ENCODE measurements at regions not wholly inside any gene's neighbourhood (a gene's known extent, or its start where the extent isn't known, plus 50 kb on each side); places are given as distances from the start of the nearest gene placed in this dataset.
"Not testable (repeated sequence)": the region's sequence is repeated elsewhere in the genome, so short reads cannot be mapped to it uniquely, and the experiment has no call there.

- no peak for DNase-seq (ENCODE audit: low read depth in 2 of 2)
Observed at GRCh38 chrX:115911967-115912366, 258.6 kb upstream of the AGTR2 start.

- DNase-seq (ENCODE audit: low read depth in 2 of 2) = no peak
Observed at GRCh38 chrX:115912372-115912897, 258.1 kb upstream of the AGTR2 start.

- no peak for DNase-seq (ENCODE audit: low read depth in 2 of 2)
Observed at GRCh38 chrX:115913575-115913974, 257.0 kb upstream of the AGTR2 start.

- DNase-seq (ENCODE audit: low read depth in 2 of 2) = not testable (repeated sequence)
Observed at GRCh38 chrX:115915625-115916024, 254.9 kb upstream of the AGTR2 start.

- no peak for DNase-seq (ENCODE audit: low read depth in 2 of 2)
Observed at GRCh38 chrX:115929480-115929879, 241.1 kb upstream of the AGTR2 start.

- DNase-seq (ENCODE audit: low read depth in 2 of 2) = no peak
Observed at GRCh38 chrX:115936008-115936407, 234.5 kb upstream of the AGTR2 start.

- DNase-seq (ENCODE audit: low read depth in 2 of 2) = no peak
Observed at GRCh38 chrX:115939070-115939469, 231.5 kb upstream of the AGTR2 start.

- no peak for DNase-seq (ENCODE audit: low read depth in 2 of 2)
Observed at GRCh38 chrX:115939636-115940160, 230.8 kb upstream of the AGTR2 start.

- DNase-seq (ENCODE audit: low read depth in 2 of 2) = no peak
Observed at GRCh38 chrX:115940348-115940747, 230.2 kb upstream of the AGTR2 start.

- no peak for DNase-seq (ENCODE audit: low read depth in 2 of 2)
Observed at GRCh38 chrX:115940888-115941332, 229.6 kb upstream of the AGTR2 start.

GRCh38 chrX:115941388-115941787 lies 229.2 kb upstream of the AGTR2 start:
- no peak for DNase-seq (ENCODE audit: low read depth in 2 of 2)

GRCh38 chrX:115946059-115946458 lies 224.5 kb upstream of the AGTR2 start:
- no peak for DNase-seq (ENCODE audit: low read depth in 2 of 2)

GRCh38 chrX:115948018-115948923 lies 222.3 kb upstream of the AGTR2 start:
- no peak for DNase-seq (ENCODE audit: low read depth in 2 of 2)

GRCh38 chrX:115949900-115950822 lies 220.4 kb upstream of the AGTR2 start:
- no peak for DNase-seq (ENCODE audit: low read depth in 2 of 2)

GRCh38 chrX:115952417-115953092 lies 218.0 kb upstream of the AGTR2 start:
- no peak for DNase-seq (ENCODE audit: low read depth in 2 of 2)

GRCh38 chrX:115957862-115958490 lies 212.6 kb upstream of the AGTR2 start:
- no peak for DNase-seq (ENCODE audit: low read depth in 2 of 2)

- DNase-seq (ENCODE audit: low read depth in 2 of 2) = no peak
Observed at GRCh38 chrX:115958687-115959359, 211.7 kb upstream of the AGTR2 start.

- DNase-seq (ENCODE audit: low read depth in 2 of 2) = no peak
Observed at GRCh38 chrX:115960440-115961084, 210.0 kb upstream of the AGTR2 start.

GRCh38 chrX:115966920-115967319 lies 203.6 kb upstream of the AGTR2 start:
- DNase-seq (ENCODE audit: low read depth in 2 of 2) = no peak

Measured in stimulated activated CD8-positive, alpha-beta memory T cell treated with anti-CD3 and anti-CD28 coated beads, Interleukin-15, amount 100 ng/mL, for 4 hours (primary cell).